ENCODE measurements at regions not wholly inside any gene's neighbourhood (a gene's known extent, or its start where the extent isn't known, plus 50 kb on each side); places are given as distances from the start of the nearest gene placed in this dataset.

- Mint-ChIP-seq H3K36me3 (ENCODE audit: low read depth) (no peaks in the 10 kb centered on the region), H3K27ac (no peak overlapping the region), H3K4me3 (ENCODE audit: low read depth) (no peak overlapping the region), H3K27me3 (ENCODE audit: low read depth) (no peaks in the 10 kb centered on the region), H3K4me1 (ENCODE audit: low read depth) (no peaks in the 10 kb centered on the region), H3K9me3 (no peaks in the 10 kb centered on the region)
- DNase-seq (ENCODE audit: low spot score) = no peak
- intact Hi-C loops (cut with micrococcal nuclease) = loop anchor here (10.0 kb wide), 1 partner anchor 830 kb away; no protein-coding TSS in a partner anchor
These were observed 268.0 kb downstream of the NR4A2 start for GRCh38 chr2:156064540-156064939.

GRCh38 chr2:156057647-156058046 lies 274.9 kb downstream of the NR4A2 start:
- no peaks in the 10 kb centered on the region for H3K27me3 Mint-ChIP-seq (ENCODE audit: low read depth)
- no peak for DNase-seq (ENCODE audit: low spot score)
- no peaks in the 10 kb centered on the region for H3K9me3 Mint-ChIP-seq
- H3K36me3 Mint-ChIP-seq (ENCODE audit: low read depth) = no peaks in the 10 kb centered on the region
- no peaks in the 10 kb centered on the region for H3K4me1 Mint-ChIP-seq (ENCODE audit: low read depth)
- intact Hi-C loops (cut with micrococcal nuclease) = no loop called here
- no peak overlapping the region for H3K4me3 Mint-ChIP-seq (ENCODE audit: low read depth)
- H3K27ac Mint-ChIP-seq = no peak overlapping the region

GRCh38 chr2:156054983-156055382 lies 277.5 kb downstream of the NR4A2 start:
- Mint-ChIP-seq H3K4me1 (ENCODE audit: low read depth) (no peaks in the 10 kb centered on the region), H3K36me3 (ENCODE audit: low read depth) (no peaks in the 10 kb centered on the region), H3K9me3 (no peaks in the 10 kb centered on the region), H3K27me3 (ENCODE audit: low read depth) (no peaks in the 10 kb centered on the region), H3K27ac (no peak overlapping the region), H3K4me3 (ENCODE audit: low read depth) (no peak overlapping the region)
- DNase-seq (ENCODE audit: low spot score) = no peak
- intact Hi-C loops (cut with micrococcal nuclease) = no loop called here

GRCh38 chr2:156046900-156047299 lies 285.6 kb downstream of the NR4A2 start:
- H3K36me3 Mint-ChIP-seq (ENCODE audit: low read depth) = no peaks in the 10 kb centered on the region
- intact Hi-C loops (cut with micrococcal nuclease) = no loop called here
- no peaks in the 10 kb centered on the region for H3K9me3 Mint-ChIP-seq
- H3K27ac Mint-ChIP-seq = no peak overlapping the region
- no peak for DNase-seq (ENCODE audit: low spot score)
- H3K27me3 Mint-ChIP-seq (ENCODE audit: low read depth) = no peaks in the 10 kb centered on the region
- no peak overlapping the region for H3K4me3 Mint-ChIP-seq (ENCODE audit: low read depth)
- H3K4me1 Mint-ChIP-seq (ENCODE audit: low read depth) = no peaks in the 10 kb centered on the region

- Mint-ChIP-seq H3K4me1 (ENCODE audit: low read depth) (no peaks in the 10 kb centered on the region), H3K4me3 (ENCODE audit: low read depth) (no peak overlapping the region), H3K27ac (no peak overlapping the region), H3K27me3 (ENCODE audit: low read depth) (no peaks in the 10 kb centered on the region), H3K9me3 (no peaks in the 10 kb centered on the region), H3K36me3 (ENCODE audit: low read depth) (no peaks in the 10 kb centered on the region)
- intact Hi-C loops (cut with micrococcal nuclease) = no loop called here
- no peak for DNase-seq (ENCODE audit: low spot score)
These were observed 289.6 kb downstream of the NR4A2 start for GRCh38 chr2:156042895-156043294.

- Mint-ChIP-seq H3K36me3 (ENCODE audit: low read depth) (no peaks in the 10 kb centered on the region), H3K27ac (no peak overlapping the region), H3K9me3 (no peaks in the 10 kb centered on the region), H3K27me3 (ENCODE audit: low read depth) (no peaks in the 10 kb centered on the region), H3K4me3 (ENCODE audit: low read depth) (no peak overlapping the region), H3K4me1 (ENCODE audit: low read depth) (no peaks in the 10 kb centered on the region)
- intact Hi-C loops (cut with micrococcal nuclease) = no loop called here
- DNase-seq (ENCODE audit: low spot score) = no peak
These were observed 294.5 kb downstream of the NR4A2 start for GRCh38 chr2:156038021-156038420.

GRCh38 chr2:156037482-156037881 lies 295.0 kb downstream of the NR4A2 start:
- intact Hi-C loops (cut with micrococcal nuclease) = no loop called here
- H3K4me3 Mint-ChIP-seq (ENCODE audit: low read depth) = no peak overlapping the region
- H3K27me3 Mint-ChIP-seq (ENCODE audit: low read depth) = no peaks in the 10 kb centered on the region
- no peak overlapping the region for H3K27ac Mint-ChIP-seq
- H3K36me3 Mint-ChIP-seq (ENCODE audit: low read depth) = no peaks in the 10 kb centered on the region
- no peaks in the 10 kb centered on the region for H3K9me3 Mint-ChIP-seq
- H3K4me1 Mint-ChIP-seq (ENCODE audit: low read depth) = no peaks in the 10 kb centered on the region
- no peak for DNase-seq (ENCODE audit: low spot score)

GRCh38 chr2:156031121-156031520 lies 301.4 kb downstream of the NR4A2 start:
- H3K4me1 Mint-ChIP-seq (ENCODE audit: low read depth) = no peaks in the 10 kb centered on the region
- no peak for DNase-seq (ENCODE audit: low spot score)
- no peaks in the 10 kb centered on the region for H3K27me3 Mint-ChIP-seq (ENCODE audit: low read depth)
- no peaks in the 10 kb centered on the region for H3K36me3 Mint-ChIP-seq (ENCODE audit: low read depth)
- no peak overlapping the region for H3K4me3 Mint-ChIP-seq (ENCODE audit: low read depth)
- no peak overlapping the region for H3K27ac Mint-ChIP-seq
- intact Hi-C loops (cut with micrococcal nuclease) = no loop called here
- H3K9me3 Mint-ChIP-seq = no peaks in the 10 kb centered on the region

GRCh38 chr2:156023229-156023869 lies 309.2 kb downstream of the NR4A2 start:
- intact Hi-C loops (cut with micrococcal nuclease) = no loop called here
- Mint-ChIP-seq H3K4me3 (ENCODE audit: low read depth) (no peak overlapping the region), H3K27ac (no peak overlapping the region), H3K36me3 (ENCODE audit: low read depth) (no peaks in the 10 kb centered on the region), H3K27me3 (ENCODE audit: low read depth) (no peaks in the 10 kb centered on the region), H3K9me3 (no peaks in the 10 kb centered on the region), H3K4me1 (ENCODE audit: low read depth) (no peaks in the 10 kb centered on the region)
- DNase-seq (ENCODE audit: low spot score) = no peak

GRCh38 chr2:156021146-156022040 lies 311.1 kb downstream of the NR4A2 start:
- no peaks in the 10 kb centered on the region for H3K9me3 Mint-ChIP-seq
- no peaks in the 10 kb centered on the region for H3K4me1 Mint-ChIP-seq (ENCODE audit: low read depth)
- no peak overlapping the region for H3K4me3 Mint-ChIP-seq (ENCODE audit: low read depth)
- H3K27me3 Mint-ChIP-seq (ENCODE audit: low read depth) = no peaks in the 10 kb centered on the region
- H3K36me3 Mint-ChIP-seq (ENCODE audit: low read depth) = no peaks in the 10 kb centered on the region
- no peak overlapping the region for H3K27ac Mint-ChIP-seq
- no peak for DNase-seq (ENCODE audit: low spot score)
- intact Hi-C loops (cut with micrococcal nuclease) = no loop called here

GRCh38 chr2:156019341-156019740 lies 313.2 kb downstream of the NR4A2 start:
- H3K9me3 Mint-ChIP-seq = no peaks in the 10 kb centered on the region

GRCh38 chr2:156017341-156017885 lies 315.1 kb downstream of the NR4A2 start:
- Mint-ChIP-seq H3K4me1 (ENCODE audit: low read depth) (no peaks in the 10 kb centered on the region), H3K9me3 (no peaks in the 10 kb centered on the region), H3K4me3 (ENCODE audit: low read depth) (no peak overlapping the region), H3K27ac (no peak overlapping the region), H3K27me3 (ENCODE audit: low read depth) (no peaks in the 10 kb centered on the region), H3K36me3 (ENCODE audit: low read depth) (no peaks in the 10 kb centered on the region)
- no peak for DNase-seq (ENCODE audit: low spot score)
- intact Hi-C loops (cut with micrococcal nuclease) = no loop called here

More at GRCh38 chr2:156019341-156019740, 313.2 kb downstream of the NR4A2 start:
- Mint-ChIP-seq H3K4me1 (ENCODE audit: low read depth) (no peaks in the 10 kb centered on the region), H3K36me3 (ENCODE audit: low read depth) (no peaks in the 10 kb centered on the region), H3K27me3 (ENCODE audit: low read depth) (no peaks in the 10 kb centered on the region), H3K4me3 (ENCODE audit: low read depth) (no peak overlapping the region), H3K27ac (no peak overlapping the region)
- DNase-seq (ENCODE audit: low spot score) = no peak
- intact Hi-C loops (cut with micrococcal nuclease) = no loop called here

- no peak overlapping the region for H3K4me3 Mint-ChIP-seq (ENCODE audit: low read depth)
- DNase-seq (ENCODE audit: low spot score) = no peak
- H3K9me3 Mint-ChIP-seq = no peaks in the 10 kb centered on the region
- no peaks in the 10 kb centered on the region for H3K27me3 Mint-ChIP-seq (ENCODE audit: low read depth)
- H3K27ac Mint-ChIP-seq = no peak overlapping the region
- H3K4me1 Mint-ChIP-seq (ENCODE audit: low read depth) = no peaks in the 10 kb centered on the region
- H3K36me3 Mint-ChIP-seq (ENCODE audit: low read depth) = no peaks in the 10 kb centered on the region
- intact Hi-C loops (cut with micrococcal nuclease) = no loop called here
These were observed 323.2 kb downstream of the NR4A2 start for GRCh38 chr2:156009293-156009692.
